Body of pancreas (tissue), 4 donors: ENCODE measurements at regions not wholly inside any gene's neighbourhood (a gene's known extent, or its start where the extent isn't known, plus 50 kb on each side); places are given as distances from the start of the nearest gene placed in this dataset.

Experiments
- CTCF ChIP-seq, 7 experiments: fragments of 450-650 bp in 4 of 7; fragments of 200-600 bp in 3 of 7; sonication (generic) in 3 of 7; IDR thresholded peaks; one replicate each; pipeline ENCODE4 v1.5.1; 2016 to 2019; ENCODE audit warnings: antibody characterized with exemption in 7 of 7
- POLR2A ChIP-seq, 3 donors: fragments of 450-650 bp; IDR thresholded peaks; one replicate each; pipeline ENCODE4 v1.6.1; 2016; ENCODE audit warnings: antibody characterized with exemption in 3 of 3, mild to moderate bottlenecking in 2 of 3

- TF ChIP-seq CTCF (IDR thresholded peaks at IDR 0.05): no peak
- TF ChIP-seq POLR2A (IDR thresholded peaks at IDR 0.05): no peak
These were observed 410.5 kb upstream of the CNTNAP5 start for GRCh38 chr2:123614596-123614995.
